Left ventricle myocardium superior (tissue), 1 donor: ENCODE measurements at regions not wholly inside any gene's neighbourhood (a gene's known extent, or its start where the extent isn't known, plus 50 kb on each side); places are given as distances from the start of the nearest gene placed in this dataset.
"Not testable (repeated sequence)": the region's sequence is repeated elsewhere in the genome, so short reads cannot be mapped to it uniquely, and the experiment has no call there.

Experiments
- ATAC-seq: fragments of 200-7000 bp; cut with Tn5 transposase; one replicate; pipeline ENCODE4 v1.9.1; 2020; ENCODE audit warnings: mild to moderate bottlenecking, moderate library complexity
- DNase-seq: peaks from one replicate; pipeline ENCODE4 v3.0.0-alpha.2; 2020
- intact Hi-C: fragments of 100-400 bp; cut with micrococcal nuclease; formaldehyde crosslinking; loops from one replicate; pipeline ENCODE4 v1.11.0; 2022
- donor health status: DM: no; HTN: yes; CAD: no; lungs with severe emphysema.

DNA sequence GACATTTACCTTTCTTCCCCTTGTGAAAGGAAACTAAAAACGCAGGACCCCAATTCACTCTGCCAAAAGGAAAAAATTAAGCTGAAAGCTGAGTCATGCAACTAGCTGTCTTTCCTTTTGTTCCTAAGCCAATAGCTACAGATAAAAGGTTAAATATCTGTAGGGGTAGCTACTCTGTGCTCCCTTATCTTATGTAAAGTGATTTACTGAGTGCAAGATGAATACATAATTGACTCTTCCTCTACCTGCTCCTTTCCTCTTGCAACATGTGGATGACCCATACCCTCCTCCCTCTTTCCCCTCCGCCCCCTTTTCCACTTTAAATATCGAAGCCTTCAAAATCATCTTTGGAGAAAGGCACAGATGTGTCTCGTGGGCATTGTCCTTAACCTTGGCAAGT, 68.0 kb upstream of the ZNF157 start:
- DNase-seq = no peak
- intact Hi-C loops = no loop called here
- ATAC-seq = no peak

DNA sequence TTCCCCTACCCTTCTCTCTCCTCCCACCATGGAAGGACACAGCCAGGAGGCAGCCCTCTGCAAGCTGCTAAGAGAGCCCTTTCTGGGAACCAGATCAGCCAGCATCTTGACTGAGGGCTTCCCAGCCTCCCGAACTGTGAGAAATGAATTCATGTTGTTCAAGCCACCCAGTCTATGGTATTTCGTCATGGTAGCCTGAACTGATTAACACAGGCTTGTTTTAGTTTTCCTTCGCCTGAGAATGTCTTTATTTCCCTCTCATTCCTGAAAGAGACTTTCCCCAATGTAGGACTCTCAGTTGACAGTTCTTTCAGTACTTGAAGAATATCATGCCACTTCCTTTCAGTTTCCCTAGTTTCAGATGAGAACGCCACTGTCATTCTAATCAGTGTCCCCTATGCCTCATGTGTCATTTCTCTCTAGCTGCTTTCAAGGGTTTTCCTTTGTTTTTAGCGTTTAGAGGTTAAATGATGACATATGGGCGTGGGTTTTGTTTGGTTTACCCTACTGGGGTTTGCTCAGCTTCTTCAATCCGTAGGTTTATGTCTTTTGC, 63.8 kb upstream of the ZNF157 start:
- ATAC-seq, intact Hi-C loops, DNase-seq: not testable (repeated sequence)

DNA sequence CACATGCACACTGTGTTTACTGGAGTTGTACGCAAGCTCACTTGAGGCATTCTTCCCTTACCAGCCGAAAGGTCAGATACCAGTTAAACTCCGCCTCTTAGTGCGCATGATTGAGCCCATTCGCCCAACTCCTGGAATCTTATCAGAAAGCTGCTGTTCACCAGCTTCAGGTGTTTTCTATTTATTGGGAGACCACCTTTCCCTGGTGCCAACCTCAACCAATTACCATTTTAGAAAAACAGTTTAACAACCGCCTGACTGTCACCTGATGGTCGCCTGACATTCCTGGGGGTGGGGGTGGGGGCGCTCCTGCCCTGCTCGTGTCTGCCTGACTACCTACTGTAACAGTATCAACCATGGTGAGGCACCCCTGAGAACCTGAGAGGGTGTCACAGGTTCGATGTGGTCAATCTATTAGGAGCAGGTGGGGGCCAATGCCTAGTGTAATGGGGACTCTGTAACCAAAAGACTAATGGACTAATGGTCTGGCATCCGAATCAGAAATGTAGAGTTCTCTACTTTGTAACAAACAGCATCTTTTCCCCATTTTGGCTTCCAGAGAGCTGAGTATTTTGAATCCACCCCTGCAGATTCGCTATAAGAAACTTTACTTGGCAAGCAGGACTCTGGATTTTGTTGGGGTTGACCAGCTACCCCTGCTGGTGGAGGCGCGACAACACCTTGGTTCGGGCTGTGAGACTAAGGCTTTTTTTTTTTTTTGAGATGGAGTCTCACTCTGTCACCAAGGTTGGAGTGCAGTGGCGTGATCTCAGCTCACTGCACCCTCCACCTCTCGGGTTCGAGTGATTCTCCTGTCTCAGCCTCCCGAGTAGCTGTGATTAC, 58.2 kb upstream of the ZNF157 start:
- ATAC-seq = no peak
- intact Hi-C loops = no loop called here
- DNase-seq = peak; percentile 31

DNA sequence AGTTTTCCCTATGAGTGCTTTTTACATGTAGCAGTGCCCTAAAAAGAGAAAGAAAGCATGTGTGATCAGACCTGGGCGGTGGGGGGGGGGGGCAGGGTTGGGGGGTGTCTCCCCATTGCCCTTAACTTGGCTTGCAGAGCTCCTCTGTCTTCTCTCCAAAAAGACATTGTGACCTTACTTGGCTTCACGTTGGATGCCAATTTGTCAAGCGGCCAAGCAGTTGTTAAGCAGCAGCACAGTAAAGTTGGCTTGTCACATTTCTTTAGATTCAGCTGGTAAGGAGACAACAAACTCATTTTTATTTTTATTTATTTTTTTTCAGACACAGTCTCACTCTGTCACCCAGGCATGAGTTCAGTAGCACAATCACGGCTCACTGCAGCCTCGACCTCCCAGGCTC, 57.3 kb upstream of the ZNF157 start:
- intact Hi-C loops = no loop called here
- ATAC-seq (no peak), DNase-seq (peak; percentile 26)

DNA sequence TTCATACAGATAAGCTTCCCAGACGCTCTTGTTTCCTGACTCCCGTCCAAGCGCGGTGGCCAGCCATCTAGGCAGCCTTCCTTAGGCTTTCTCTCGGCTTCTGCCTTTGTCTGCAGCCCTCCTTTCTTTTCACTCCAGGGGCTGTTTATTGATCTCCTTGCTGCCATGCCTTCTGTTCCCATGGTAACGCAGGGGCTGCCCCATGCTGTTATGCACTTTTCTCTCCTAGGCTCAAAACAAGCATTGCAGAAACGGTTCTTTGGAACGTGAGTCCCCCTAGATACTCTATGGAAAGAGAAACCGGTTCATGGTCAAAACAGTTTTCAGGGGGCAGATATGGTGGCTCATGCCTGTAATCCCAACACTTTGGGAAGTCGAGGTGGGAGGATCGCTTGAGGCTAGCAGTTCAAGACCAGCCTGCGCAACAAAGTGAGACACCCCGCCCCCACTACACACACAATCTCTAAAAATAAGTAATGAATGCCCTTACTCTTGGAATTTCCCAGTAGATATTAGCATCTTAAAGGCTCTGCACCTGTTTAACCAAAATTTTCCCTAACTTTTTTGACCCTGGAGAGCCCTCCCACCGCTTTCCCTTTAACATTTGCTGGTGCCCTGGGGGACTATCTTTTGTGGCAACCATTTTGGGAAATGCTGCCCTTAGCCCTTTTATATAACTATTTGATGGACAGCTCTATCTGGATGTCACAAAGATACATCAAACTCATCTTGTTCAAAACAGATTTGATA, 53.9 kb upstream of the ZNF157 start:
- intact Hi-C loops = no loop called here
- DNase-seq (peak; percentile 28), ATAC-seq (no peak)
